H1 (cell line): ENCODE measurements at regions not wholly inside any gene's neighbourhood (a gene's known extent, or its start where the extent isn't known, plus 50 kb on each side); places are given as distances from the start of the nearest gene placed in this dataset.
A peak's percentile ranks its signal among the peaks of the same experiment; 100 is the strongest.

ENCODE experiments used
- CTCF ChIA-PET: fragments of 300-600 bp; sonication (Branson Sonifier 250); formaldehyde crosslinking; loops from one replicate; lab custom pipeline; 2021; ENCODE audit not compliant: partially characterized antibody; lab: Charles Lee
- POLR2A ChIA-PET: fragments of 300-600 bp; sonication (Branson Sonifier 250); formaldehyde crosslinking; loops from one replicate; lab custom pipeline; 2021; ENCODE audit warnings: inconsistent platforms; ENCODE audit not compliant: partially characterized antibody; lab: Charles Lee
- DNase-seq, 2 experiments: peaks; one replicate each; pipeline versions ENCODE4 v3.0.0 to v3.0.0-alpha.2; 2010 to 2022; ENCODE audit warnings: low spot score in 2 of 2, low read depth in 1 of 2, mixed read lengths in 1 of 2
- FAIRE-seq: peaks from 2 replicates; lab custom pipeline; 2011; peaks lifted over from hg19 to GRCh38; lab: Jason Lieb, UNC
- H2AFZ ChIP-seq: 2 replicates; pipeline ENCODE4 v1.8.1; 2012; ENCODE audit warnings: low read length, inconsistent platforms
- H2AK5ac ChIP-seq: 2 replicates; pipeline ENCODE4 v1.6.1; 2013; ENCODE audit warnings: low read depth, low read length
- H2BK120ac ChIP-seq: replicated peaks from 2 replicates; pipeline ENCODE3; 2013; ENCODE audit warnings: low read depth, low read length, inconsistent platforms
- H2BK12ac ChIP-seq: 2 replicates; pipeline ENCODE4 v1.6.1; 2013; ENCODE audit warnings: low read depth, low read length
- H2BK15ac ChIP-seq: 2 replicates; pipeline ENCODE4 v1.6.1; 2013; ENCODE audit warnings: low read length
- H2BK20ac ChIP-seq: 2 replicates; pipeline ENCODE4 v1.6.1; 2013; ENCODE audit warnings: low read length
- H2BK5ac ChIP-seq: 2 replicates; pipeline ENCODE4 v1.6.1; 2013; ENCODE audit warnings: low read depth, low read length
- H3K14ac ChIP-seq: 2 replicates; pipeline ENCODE4 v1.6.1; 2013; ENCODE audit warnings: inconsistent platforms; ENCODE audit not compliant: insufficient read length
- H3K18ac ChIP-seq: 2 replicates; pipeline ENCODE4 v1.6.1; 2013; ENCODE audit warnings: low read length; ENCODE audit errors: extremely low read depth
- H3K23ac ChIP-seq: 2 replicates; pipeline ENCODE4 v1.6.1; 2013; ENCODE audit warnings: inconsistent platforms; ENCODE audit not compliant: insufficient read length
- H3K23me2 ChIP-seq: 2 replicates; pipeline ENCODE4 v1.6.1; 2013; ENCODE audit warnings: low read depth, low read length
- H3K27ac ChIP-seq: 2 replicates; pipeline ENCODE4 v1.6.1; 2011; ENCODE audit warnings: low read depth, low read length, inconsistent platforms
- H3K27me3 ChIP-seq, 4 experiments: replicated peaks in 1 of 4; 1 replicate in 1 of 4; 2 replicates in 3 of 4; pipeline versions ENCODE4 v1.6.1 to v1.8.1; 2011 to 2013; ENCODE audit warnings: low read length in 3 of 4, mild to moderate bottlenecking in 3 of 4, inconsistent platforms in 2 of 4, mixed read lengths in 2 of 4, moderate library complexity in 1 of 4; ENCODE audit not compliant: control insufficient read depth in 3 of 4, insufficient read depth in 3 of 4; ENCODE audit errors: extremely low read depth in 1 of 4
- H3K36me3 ChIP-seq, 4 experiments: 2 replicates each; pipeline versions ENCODE4 v1.6.1 to v1.8.1; 2011 to 2013; ENCODE audit warnings: mild to moderate bottlenecking in 4 of 4, low read length in 3 of 4, moderate library complexity in 2 of 4, control low read depth in 1 of 4, inconsistent platforms in 1 of 4; ENCODE audit not compliant: insufficient read depth in 4 of 4, control insufficient read depth in 2 of 4
- H3K4ac ChIP-seq: replicated peaks from 2 replicates; pipeline ENCODE3; 2013; ENCODE audit warnings: low read length, low read depth, mixed read lengths, inconsistent platforms; ENCODE audit not compliant: insufficient read length
- H3K4me1 ChIP-seq, 4 experiments: replicated peaks in 1 of 4; 1 replicate in 1 of 4; 2 replicates in 3 of 4; pipeline versions ENCODE4 v1.6.1 to v1.8.1; 2011 to 2013; ENCODE audit warnings: low read length in 3 of 4, inconsistent platforms in 2 of 4, mixed read lengths in 1 of 4; ENCODE audit not compliant: insufficient read depth in 4 of 4, control insufficient read depth in 3 of 4
- H3K4me2 ChIP-seq, 2 experiments: 2 replicates each; pipeline versions ENCODE4 v1.6.1 to v1.8.1; 2011 to 2013; ENCODE audit warnings: low read depth in 2 of 2, low read length in 2 of 2, control low read depth in 1 of 2, inconsistent platforms in 1 of 2, mild to moderate bottlenecking in 1 of 2; ENCODE audit not compliant: insufficient read depth in 1 of 2
- H3K4me3 ChIP-seq, 4 experiments: fragments of 200-600, 300-600 bp in 1 of 4; sonication (generic), shearing (Covaris generic), sonication (Bioruptor Twin) in 1 of 4; 2 replicates each; pipeline versions ENCODE4 v1.5.1 to v1.8.1; 2011 to 2016; ENCODE audit warnings: low read length in 4 of 4, low read depth in 3 of 4, control low read depth in 2 of 4, inconsistent platforms in 2 of 4, mild to moderate bottlenecking in 2 of 4, mixed read lengths in 1 of 4, moderate library complexity in 1 of 4; ENCODE audit not compliant: insufficient read depth in 2 of 4; ENCODE audit errors: extremely low read depth in 1 of 4
- H3K56ac ChIP-seq: replicated peaks from 2 replicates; pipeline ENCODE3; 2013; ENCODE audit warnings: low read depth, mild to moderate bottlenecking, mixed read lengths, low read length, inconsistent platforms; ENCODE audit not compliant: insufficient read length
- H3K79me1 ChIP-seq: 2 replicates; pipeline ENCODE4 v1.6.1; 2013; ENCODE audit warnings: low read depth, low read length, control low read depth
- H3K79me2 ChIP-seq, 2 experiments: 2 replicates each; pipeline versions ENCODE4 v1.6.1 to v1.8.1; 2012 to 2013; ENCODE audit warnings: low read length in 2 of 2, mild to moderate bottlenecking in 2 of 2, inconsistent platforms in 1 of 2; ENCODE audit not compliant: insufficient read depth in 2 of 2, control insufficient read depth in 1 of 2
- H3K9ac ChIP-seq, 4 experiments: replicated peaks in 1 of 4; 1 replicate in 1 of 4; 2 replicates in 3 of 4; pipeline versions ENCODE4 v1.6.1 to v1.8.1; 2011 to 2013; ENCODE audit warnings: low read depth in 3 of 4, low read length in 3 of 4, control low read depth in 2 of 4, mild to moderate bottlenecking in 2 of 4, moderate library complexity in 2 of 4, inconsistent platforms in 1 of 4; ENCODE audit errors: extremely low read depth in 1 of 4
- H3K9me3 ChIP-seq, 2 experiments: 2 replicates each; pipeline versions ENCODE4 v1.6.1 to v1.8.1; 2012 to 2013; ENCODE audit warnings: mild to moderate bottlenecking in 2 of 2, moderate library complexity in 2 of 2, control low read depth in 1 of 2, inconsistent platforms in 1 of 2, low read depth in 1 of 2, low read length in 1 of 2, mixed read lengths in 1 of 2; ENCODE audit not compliant: insufficient read depth in 2 of 2
- H4K20me1 ChIP-seq, 2 experiments: replicated peaks in 1 of 2; 2 replicates each; pipeline versions ENCODE3 to v1.8.1; 2011 to 2013; ENCODE audit warnings: inconsistent platforms in 2 of 2, low read length in 2 of 2, mild to moderate bottlenecking in 1 of 2; ENCODE audit not compliant: insufficient read depth in 2 of 2, control insufficient read depth in 1 of 2
- H4K5ac ChIP-seq: 2 replicates; pipeline ENCODE4 v1.6.1; 2013; ENCODE audit warnings: low read length, low read depth, mixed read lengths, inconsistent platforms; ENCODE audit not compliant: insufficient read length
- H4K8ac ChIP-seq: 2 replicates; pipeline ENCODE4 v1.8.0; 2013; ENCODE audit warnings: mild to moderate bottlenecking, moderate library complexity, low read length, inconsistent platforms; ENCODE audit not compliant: insufficient read depth; ENCODE audit errors: extremely low read depth
- H4K91ac ChIP-seq: replicated peaks from 2 replicates; pipeline ENCODE3; 2013; ENCODE audit warnings: low read length, mixed read lengths, inconsistent platforms; ENCODE audit not compliant: insufficient read length
- BRCA1 ChIP-seq: IDR thresholded peaks from 2 replicates; pipeline ENCODE4 v1.6.1; 2012; ENCODE audit warnings: low read depth, low read length, improper control_type of control experiment
- GTF2F1 ChIP-seq: IDR thresholded peaks from 2 replicates; pipeline ENCODE4 v1.6.1; 2012; ENCODE audit warnings: low read depth, low read length, improper control_type of control experiment, borderline replicate concordance
- KDM1A ChIP-seq: fragments of 200-600, 300-600 bp; sonication (generic); IDR thresholded peaks from 2 replicates; pipeline ENCODE4 v1.7.1; 2016; ENCODE audit warnings: mild to moderate bottlenecking, low read length, borderline replicate concordance
- PHF8 ChIP-seq: fragments of 200-600 bp; sonication (generic); conservative IDR thresholded peaks from 2 replicates; pipeline ENCODE4 v1.7.1; 2012; ENCODE audit warnings: low read depth, mild to moderate bottlenecking, inconsistent platforms, low read length, moderate library complexity
- POLR2A ChIP-seq, 2 experiments: IDR thresholded peaks; 1 replicate in 1 of 2; 2 replicates in 1 of 2; pipeline ENCODE4 v1.6.1; 2011; ENCODE audit warnings: low read depth in 2 of 2, low read length in 2 of 2, mild to moderate bottlenecking in 2 of 2; ENCODE audit errors: control extremely low read depth in 1 of 2
- RFX5 ChIP-seq: IDR thresholded peaks from 2 replicates; pipeline ENCODE4 v1.6.1; 2011; ENCODE audit warnings: low read depth, low read length, improper control_type of control experiment, borderline replicate concordance
- SRF ChIP-seq: IDR thresholded peaks from 2 replicates; pipeline ENCODE4 v1.6.1; 2011; ENCODE audit warnings: mild to moderate bottlenecking, low read depth, low read length, moderate library complexity
- TAF1 ChIP-seq: IDR thresholded peaks from 2 replicates; pipeline ENCODE4 v1.6.1; 2011; ENCODE audit warnings: mild to moderate bottlenecking, low read depth, low read length
- WGBS, 2 experiments: shearing (Covaris generic) in 1 of 2; methylation state at CpG; one replicate each; pipeline versions ENCODE4 v1.1.6 to v1.1.7; 2013 to 2015; ENCODE audit warnings: low lambda C conversion rate in 2 of 2, mixed read lengths in 2 of 2, inconsistent platforms in 1 of 2, low coverage in 1 of 2, missing lambda C conversion rate in 1 of 2; ENCODE audit not compliant: insufficient replicate concordance in 2 of 2, insufficient coverage in 1 of 2, insufficient read length in 1 of 2; ENCODE audit errors: extremely low coverage in 1 of 2, missing lambda C conversion rate in 1 of 2; 5-methylcytosine and 5-hydroxymethylcytosine counted together
- TF ChIP-seq, protein P1 (sequence below): IDR thresholded peaks from 2 replicates; pipeline ENCODE4 v1.6.1; 2012; ENCODE audit warnings: low read length, inconsistent platforms
- TF ChIP-seq, protein P2 (sequence below): IDR thresholded peaks from 2 replicates; pipeline ENCODE4 v1.6.1; 2012; ENCODE audit warnings: inconsistent platforms
- TF ChIP-seq, protein P3 (sequence below): IDR thresholded peaks from 2 replicates; pipeline ENCODE4 v1.6.1; 2012; ENCODE audit warnings: inconsistent platforms

DNA sequence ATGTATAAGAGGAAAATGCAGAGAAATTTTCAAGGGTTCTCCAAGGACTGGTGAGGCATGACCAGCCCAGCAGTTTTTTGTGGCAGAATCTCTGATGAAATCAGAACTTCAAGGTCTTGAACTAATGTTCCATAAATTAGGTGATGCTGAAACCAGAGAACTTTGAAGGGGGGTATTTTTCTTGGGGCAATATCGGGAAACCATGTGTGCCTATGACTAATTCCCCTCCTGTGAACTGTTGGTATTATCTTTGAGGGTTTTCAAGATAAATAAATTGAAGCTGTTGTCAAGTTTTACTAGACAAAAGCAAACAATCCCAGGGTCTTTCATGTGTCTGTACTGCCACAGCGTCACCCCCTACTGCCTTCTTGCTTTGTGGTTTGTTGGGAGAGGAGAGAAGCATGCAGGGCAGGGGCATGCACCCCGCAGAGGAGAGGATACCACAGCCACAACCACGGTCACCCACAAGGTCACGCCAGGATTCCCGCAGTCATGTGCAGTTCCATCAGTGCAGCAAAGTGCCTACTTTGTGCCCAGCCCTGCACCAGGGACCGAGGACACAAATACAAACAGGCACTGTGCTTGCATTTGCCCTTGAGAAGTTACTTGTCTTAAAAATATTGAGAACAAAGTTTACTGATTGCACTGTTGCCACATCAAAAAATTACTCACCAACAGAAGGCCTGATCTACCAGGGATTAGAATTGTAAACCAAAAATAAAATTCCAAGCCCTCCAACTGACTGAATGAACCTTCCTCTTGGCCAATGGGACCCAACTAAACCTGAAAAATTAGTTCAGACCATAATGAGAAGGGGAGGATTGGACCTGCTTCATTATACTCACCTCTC lies 413.3 kb upstream of the TRIB2 start:
- H3K27ac ChIP-seq: no peak overlapping the region
- CTCF ChIA-PET: no interaction called here
- TF ChIP-seq SRF: no peak
- no peak for TF ChIP-seq KDM1A
- no peak for TF ChIP-seq POLR2A (IDR thresholded peaks at IDR 0.05; ENCODE audit: control extremely low read depth in 1 of 2, low read depth in 2 of 2, low read length in 2 of 2)
- TF ChIP-seq RFX5: no peak
- no peak for TF ChIP-seq BRCA1
- no peak for TF ChIP-seq TAF1
- no peak for TF ChIP-seq PHF8
- TF ChIP-seq, protein P1, sequence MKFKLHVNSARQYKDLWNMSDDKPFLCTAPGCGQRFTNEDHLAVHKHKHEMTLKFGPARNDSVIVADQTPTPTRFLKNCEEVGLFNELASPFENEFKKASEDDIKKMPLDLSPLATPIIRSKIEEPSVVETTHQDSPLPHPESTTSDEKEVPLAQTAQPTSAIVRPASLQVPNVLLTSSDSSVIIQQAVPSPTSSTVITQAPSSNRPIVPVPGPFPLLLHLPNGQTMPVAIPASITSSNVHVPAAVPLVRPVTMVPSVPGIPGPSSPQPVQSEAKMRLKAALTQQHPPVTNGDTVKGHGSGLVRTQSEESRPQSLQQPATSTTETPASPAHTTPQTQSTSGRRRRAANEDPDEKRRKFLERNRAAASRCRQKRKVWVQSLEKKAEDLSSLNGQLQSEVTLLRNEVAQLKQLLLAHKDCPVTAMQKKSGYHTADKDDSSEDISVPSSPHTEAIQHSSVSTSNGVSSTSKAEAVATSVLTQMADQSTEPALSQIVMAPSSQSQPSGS: no peak
- TF ChIP-seq, protein P2, sequence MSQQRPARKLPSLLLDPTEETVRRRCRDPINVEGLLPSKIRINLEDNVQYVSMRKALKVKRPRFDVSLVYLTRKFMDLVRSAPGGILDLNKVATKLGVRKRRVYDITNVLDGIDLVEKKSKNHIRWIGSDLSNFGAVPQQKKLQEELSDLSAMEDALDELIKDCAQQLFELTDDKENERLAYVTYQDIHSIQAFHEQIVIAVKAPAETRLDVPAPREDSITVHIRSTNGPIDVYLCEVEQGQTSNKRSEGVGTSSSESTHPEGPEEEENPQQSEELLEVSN: no peak
- no peak for TF ChIP-seq GTF2F1
- TF ChIP-seq, protein P3, sequence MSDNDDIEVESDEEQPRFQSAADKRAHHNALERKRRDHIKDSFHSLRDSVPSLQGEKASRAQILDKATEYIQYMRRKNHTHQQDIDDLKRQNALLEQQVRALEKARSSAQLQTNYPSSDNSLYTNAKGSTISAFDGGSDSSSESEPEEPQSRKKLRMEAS: no peak

More for the DNA sequence above, 413.3 kb upstream of the TRIB2 start:
- Histone ChIP-seq H2BK20ac (no peak overlapping the region), H2AFZ (no peak overlapping the region), H2BK120ac (no peak overlapping the region), H3K4ac (no peak overlapping the region), H2AK5ac (no peak overlapping the region), H3K9ac (no peak overlapping the region), H3K56ac (no peak overlapping the region), H3K4me1 (peaks cover 0 to 4% (median 0%) of the 10 kb centered on the region in 4 experiments; a peak in 2 of 7 replicates), H2BK15ac (0 out of 2 replicates have a peak overlapping the region, but pooled peaks have one; percentile 9), H3K79me1 (no peaks in the 10 kb centered on the region), H3K18ac (no peak overlapping the region), H2BK5ac (no peak overlapping the region), H3K36me3 (no peaks in the 10 kb centered on the region), H3K9me3 (no peaks in the 10 kb centered on the region; a peak in 1 of 4 replicates), H3K23me2 (no peaks in the 10 kb centered on the region), H4K8ac (no peak overlapping the region), H3K4me2 (no peak overlapping the region), H3K79me2 (no peaks in the 10 kb centered on the region), H2BK12ac (no peak overlapping the region), H3K4me3 (no peak overlapping the region), H4K5ac (no peak overlapping the region), H4K91ac (no peak overlapping the region), H3K27me3 (no peaks in the 10 kb centered on the region), H3K14ac (no peak overlapping the region), H4K20me1 (no peaks in the 10 kb centered on the region), H3K23ac (no peak overlapping the region)
- 92% methylated on average over 7 of the region's 7 CpGs; no CpG with 5 or more reads in 1 of the 2 experiments for WGBS, 2 experiments
- DNase-seq: no peak
- POLR2A ChIA-PET: no interaction called here
- FAIRE-seq: no peak
